ENCODE measurements at regions not wholly inside any gene's neighbourhood (a gene's known extent, or its start where the extent isn't known, plus 50 kb on each side); places are given as distances from the start of the nearest gene placed in this dataset.
"Not testable (repeated sequence)": the region's sequence is repeated elsewhere in the genome, so short reads cannot be mapped to it uniquely, and the experiment has no call there.

GRCh38 chr20:40966516-40967185, 62.0 kb upstream of the TOP1 start:
- no peak overlapping the region for H3K27ac ChIP-seq
- H3K4me3 ChIP-seq, result no peak overlapping the region
- no peak for DNase-seq (ENCODE audit: low spot score)
- TF ChIP-seq CTCF (IDR thresholded peaks at IDR 0.05), result no peak

DNA sequence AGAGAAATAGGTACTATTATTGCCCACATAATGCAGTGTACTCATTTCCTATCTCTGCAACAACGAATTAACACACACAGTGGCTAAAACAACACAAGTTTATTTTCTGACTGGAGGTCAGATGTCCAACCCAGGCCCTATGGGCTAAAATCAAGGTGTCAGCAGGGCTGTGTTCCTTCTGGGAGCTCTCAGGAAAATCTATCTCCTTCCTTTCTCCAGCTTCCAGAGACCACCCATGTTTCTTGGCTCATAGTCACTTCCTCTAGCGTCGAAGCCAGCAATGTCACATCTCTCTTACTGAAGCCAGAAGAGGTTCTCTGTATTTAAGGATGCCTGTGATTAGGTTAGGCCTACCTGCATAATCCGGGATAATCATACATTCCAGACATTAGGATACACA, 60.9 kb upstream of the TOP1 start:
- no peak for TF ChIP-seq CTCF (IDR thresholded peaks at IDR 0.05)
- no peak overlapping the region for H3K4me3 ChIP-seq
- no peak overlapping the region for H3K27ac ChIP-seq
- DNase-seq (ENCODE audit: low spot score), result no peak

DNA sequence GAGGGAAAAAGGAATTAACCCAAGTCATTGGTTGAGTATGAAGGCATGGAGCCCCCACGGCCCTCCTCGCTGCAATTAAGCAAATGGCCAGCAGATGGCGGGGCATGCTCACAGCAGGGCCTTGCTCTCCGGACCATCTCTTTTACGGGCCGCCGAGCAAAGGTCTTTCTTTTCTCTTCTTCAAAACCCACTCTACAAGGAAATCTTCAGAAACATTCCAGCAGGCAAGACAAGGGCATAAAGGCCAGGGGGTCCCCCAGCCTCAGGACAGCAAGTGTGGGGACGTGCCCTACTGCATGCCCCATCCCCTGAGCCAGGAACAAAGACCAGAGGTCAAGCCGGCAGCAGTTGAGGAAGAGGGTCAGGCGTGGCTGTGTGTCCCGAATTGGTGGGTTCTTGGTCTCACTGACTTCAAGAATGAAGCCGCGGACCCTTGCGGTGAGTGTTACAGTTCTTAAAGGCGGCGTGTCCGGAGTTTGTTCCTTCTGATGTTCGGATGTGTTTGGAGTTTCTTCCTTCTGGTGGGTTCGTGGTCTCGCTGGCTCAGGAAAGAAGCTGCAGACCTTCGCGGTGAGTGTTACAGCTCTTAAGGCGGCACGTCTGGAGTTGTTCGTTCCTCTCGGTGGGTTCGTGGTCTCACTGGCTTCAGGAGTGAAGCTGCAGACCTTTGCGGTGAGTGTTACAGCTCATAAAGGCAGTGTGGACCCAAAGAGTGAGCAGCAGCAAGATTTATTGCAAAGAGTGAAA, 59.6 kb upstream of the TOP1 start:
- peak overlapping the region; percentile 63 for H3K4me3 ChIP-seq
- H3K27ac ChIP-seq, result not testable (repeated sequence)
- DNase-seq (ENCODE audit: low spot score), result peak; percentile 81
- TF ChIP-seq CTCF (IDR thresholded peaks at IDR 0.05), result peak; percentile 93

DNA sequence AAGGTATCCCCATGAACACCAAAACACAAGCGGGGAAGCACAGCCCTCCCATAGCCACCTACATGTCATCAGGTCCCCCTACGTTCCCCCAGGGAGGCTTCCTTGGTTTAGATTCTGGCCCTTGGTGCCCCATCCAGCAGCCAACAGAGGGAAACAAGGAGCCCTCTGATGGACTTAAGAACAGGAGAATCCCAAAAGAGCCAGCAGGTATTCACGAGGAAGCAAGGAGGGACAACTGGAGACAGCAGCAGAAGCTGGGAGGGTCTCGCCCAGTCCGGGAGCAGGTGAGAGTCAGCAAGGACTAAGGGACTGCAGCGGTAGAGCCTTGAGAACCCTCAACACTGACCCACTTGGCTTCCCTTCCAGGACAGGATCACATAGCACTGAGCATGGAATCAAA, 58.4 kb upstream of the TOP1 start:
- Histone ChIP-seq H3K4me3 (no peak overlapping the region), H3K27ac (no peak overlapping the region)
- DNase-seq (ENCODE audit: low spot score), result peak; percentile 64
- no peak for TF ChIP-seq CTCF (IDR thresholded peaks at IDR 0.05)

GRCh38 chr20:40977218-40977617, 51.4 kb upstream of the TOP1 start:
- Histone ChIP-seq H3K4me3 (no peak overlapping the region), H3K27ac (no peak overlapping the region)
- TF ChIP-seq CTCF (IDR thresholded peaks at IDR 0.05), result no peak
- no peak for DNase-seq (ENCODE audit: low spot score)

GRCh38 chr20:40978761-40979160, 49.9 kb upstream of the TOP1 start:
- Histone ChIP-seq H3K27ac (no peak overlapping the region), H3K4me3 (no peak overlapping the region)
- DNase-seq (ENCODE audit: low spot score), result no peak
- TF ChIP-seq CTCF (IDR thresholded peaks at IDR 0.05), result no peak
